Endodermal cell (in vitro differentiated cells): ENCODE measurements at regions not wholly inside any gene's neighbourhood (a gene's known extent, or its start where the extent isn't known, plus 50 kb on each side); places are given as distances from the start of the nearest gene placed in this dataset.

Experiments used
- DNase-seq: peaks from one replicate; pipeline ENCODE4 v3.0.0-alpha.2; 2017
- H3K27ac ChIP-seq: 2 replicates; pipeline ENCODE4 v1.5.1; 2013; ENCODE audit warnings: mild to moderate bottlenecking, low read depth, low read length, moderate library complexity
- H3K27me3 ChIP-seq: 2 replicates; pipeline ENCODE4 v1.6.1; 2013; ENCODE audit warnings: mild to moderate bottlenecking, low read length, moderate library complexity; ENCODE audit not compliant: insufficient read depth, control insufficient read depth, poor library complexity, severe bottlenecking
- H3K36me3 ChIP-seq: 2 replicates; pipeline ENCODE4 v1.7.0; 2013; ENCODE audit warnings: mild to moderate bottlenecking, low read length, moderate library complexity; ENCODE audit not compliant: control insufficient read depth, insufficient read depth
- H3K4me1 ChIP-seq: one replicate; pipeline ENCODE4 v1.7.0; 2013; ENCODE audit warnings: low read length; ENCODE audit not compliant: control insufficient read depth, insufficient read depth
- H3K4me3 ChIP-seq: 2 replicates; pipeline ENCODE4 v1.5.1; 2013; ENCODE audit warnings: mild to moderate bottlenecking, low read length, moderate library complexity
- H3K9ac ChIP-seq: 2 replicates; pipeline ENCODE4 v1.6.1; 2013; ENCODE audit warnings: mild to moderate bottlenecking, low read length, moderate library complexity; ENCODE audit not compliant: poor library complexity, severe bottlenecking; ENCODE audit errors: extremely low read depth
- H3K9me3 ChIP-seq: 2 replicates; pipeline ENCODE4 v1.6.1; 2013; ENCODE audit warnings: mild to moderate bottlenecking, low read length, moderate library complexity; ENCODE audit not compliant: control insufficient read depth
- H3K27ac Mint-ChIP-seq: 2 replicates; pipeline ENCODE4 v1.8.0; 2020; ENCODE audit warnings: mixed read lengths
- H3K27me3 Mint-ChIP-seq: 2 replicates; pipeline ENCODE4 v1.8.0; 2021; ENCODE audit warnings: mild to moderate bottlenecking, mixed read lengths; ENCODE audit not compliant: insufficient read depth
- H3K36me3 Mint-ChIP-seq: 2 replicates; pipeline ENCODE4 v1.8.0; 2020; ENCODE audit warnings: low read depth, mixed read lengths
- H3K4me1 Mint-ChIP-seq: 2 replicates; pipeline ENCODE4 v1.8.0; 2020; ENCODE audit warnings: mixed read lengths
- H3K4me3 Mint-ChIP-seq: 2 replicates; pipeline ENCODE4 v1.8.0; 2020; ENCODE audit warnings: mild to moderate bottlenecking, moderate library complexity, mixed read lengths
- H3K9me3 Mint-ChIP-seq: 2 replicates; pipeline ENCODE4 v1.8.0; 2020; ENCODE audit warnings: mild to moderate bottlenecking, mixed read lengths
- WGBS, 2 experiments: methylation state at CpG; one replicate each; pipeline versions ENCODE4 v1.1.5 to v1.1.7; 2013; ENCODE audit warnings: missing lambda C conversion rate in 2 of 2, mixed read lengths in 1 of 2; ENCODE audit not compliant: insufficient coverage in 1 of 2, insufficient read length in 1 of 2; 5-methylcytosine and 5-hydroxymethylcytosine counted together
- TF ChIP-seq, protein P1 (sequence below): fragments of 200-600 bp; sonication (generic); conservative IDR thresholded peaks from 2 replicates; pipeline ENCODE4 v1.5.0; 2021; ENCODE audit warnings: antibody characterized with exemption, mild to moderate bottlenecking

DNA sequence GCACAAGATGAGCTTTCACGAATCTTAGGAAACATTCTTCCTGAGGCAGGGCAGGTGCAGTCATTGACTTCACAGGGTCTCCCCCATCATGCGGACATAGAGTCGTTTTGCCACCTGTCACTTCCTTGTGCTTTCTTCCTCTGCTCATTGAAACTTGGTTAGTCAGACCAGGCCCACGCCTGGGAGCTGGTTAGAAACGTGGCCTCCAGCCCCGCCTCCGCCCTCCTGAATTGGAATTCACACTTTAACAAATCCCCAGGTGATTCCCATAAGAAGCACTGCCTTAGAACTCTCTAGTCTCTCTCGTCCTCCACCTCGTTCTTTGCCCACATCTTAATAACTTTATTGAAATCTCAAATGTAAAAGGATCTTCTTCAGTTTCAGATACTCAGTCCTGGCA lies 265.5 kb upstream of the FZD8 start:
- Histone ChIP-seq H3K9ac (no peak overlapping the region), H3K27ac (no peak overlapping the region), H3K4me3 (no peak overlapping the region), H3K27me3 (no peaks in the 10 kb centered on the region), H3K36me3 (no peaks in the 10 kb centered on the region), H3K9me3 (no peaks in the 10 kb centered on the region), H3K4me1 (peaks cover 10% of the 10 kb centered on the region)
- peak; percentile 88 for DNase-seq
- TF ChIP-seq, protein P1, sequence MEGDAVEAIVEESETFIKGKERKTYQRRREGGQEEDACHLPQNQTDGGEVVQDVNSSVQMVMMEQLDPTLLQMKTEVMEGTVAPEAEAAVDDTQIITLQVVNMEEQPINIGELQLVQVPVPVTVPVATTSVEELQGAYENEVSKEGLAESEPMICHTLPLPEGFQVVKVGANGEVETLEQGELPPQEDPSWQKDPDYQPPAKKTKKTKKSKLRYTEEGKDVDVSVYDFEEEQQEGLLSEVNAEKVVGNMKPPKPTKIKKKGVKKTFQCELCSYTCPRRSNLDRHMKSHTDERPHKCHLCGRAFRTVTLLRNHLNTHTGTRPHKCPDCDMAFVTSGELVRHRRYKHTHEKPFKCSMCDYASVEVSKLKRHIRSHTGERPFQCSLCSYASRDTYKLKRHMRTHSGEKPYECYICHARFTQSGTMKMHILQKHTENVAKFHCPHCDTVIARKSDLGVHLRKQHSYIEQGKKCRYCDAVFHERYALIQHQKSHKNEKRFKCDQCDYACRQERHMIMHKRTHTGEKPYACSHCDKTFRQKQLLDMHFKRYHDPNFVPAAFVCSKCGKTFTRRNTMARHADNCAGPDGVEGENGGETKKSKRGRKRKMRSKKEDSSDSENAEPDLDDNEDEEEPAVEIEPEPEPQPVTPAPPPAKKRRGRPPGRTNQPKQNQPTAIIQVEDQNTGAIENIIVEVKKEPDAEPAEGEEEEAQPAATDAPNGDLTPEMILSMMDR: no peak
- Mint-ChIP-seq H3K4me3 (no peak overlapping the region), H3K27me3 (peaks cover 3% of the 10 kb centered on the region), H3K9me3 (no peaks in the 10 kb centered on the region), H3K27ac (peak overlapping the region; percentile 76), H3K4me1 (peaks cover 56% of the 10 kb centered on the region), H3K36me3 (no peaks in the 10 kb centered on the region)
- WGBS, 2 experiments: 61 to 74% methylated on average over 9 of the region's 9 CpGs

- Mint-ChIP-seq H3K27me3 (peaks cover 8% of the 10 kb centered on the region), H3K9me3 (no peaks in the 10 kb centered on the region), H3K4me1 (peaks cover 46% of the 10 kb centered on the region), H3K27ac (no peak overlapping the region), H3K4me3 (no peak overlapping the region), H3K36me3 (no peaks in the 10 kb centered on the region)
- no peaks in the 10 kb centered on the region for H3K27me3 ChIP-seq
- TF ChIP-seq, protein P1: no peak
- H3K4me3 ChIP-seq: no peak overlapping the region
- no peaks in the 10 kb centered on the region for H3K36me3 ChIP-seq
- peaks cover 10% of the 10 kb centered on the region for H3K4me1 ChIP-seq
- H3K9ac ChIP-seq: no peak overlapping the region
- no peak overlapping the region for H3K27ac ChIP-seq
- H3K9me3 ChIP-seq: no peaks in the 10 kb centered on the region
- DNase-seq: no peak
- 92 to 100% methylated on average over 2 to 3 of the region's 3 CpGs for WGBS, 2 experiments
Measured at GRCh38 chr10:35906155-35906554, 264.1 kb upstream of the FZD8 start.

GRCh38 chr10:35903021-35903420 lies 260.9 kb upstream of the FZD8 start:
- H3K36me3 Mint-ChIP-seq: no peaks in the 10 kb centered on the region
- no peak overlapping the region for H3K27ac Mint-ChIP-seq
- 95 to 96% methylated on average over 6 to 7 of the region's 7 CpGs for WGBS, 2 experiments
- peaks cover 28% of the 10 kb centered on the region for H3K4me1 Mint-ChIP-seq
- Histone ChIP-seq H3K9ac (no peak overlapping the region), H3K27ac (no peak overlapping the region), H3K9me3 (no peaks in the 10 kb centered on the region), H3K36me3 (no peaks in the 10 kb centered on the region), H3K4me3 (no peak overlapping the region), H3K4me1 (no peaks in the 10 kb centered on the region), H3K27me3 (no peaks in the 10 kb centered on the region)
- peaks cover 8% of the 10 kb centered on the region for H3K27me3 Mint-ChIP-seq
- TF ChIP-seq, protein P1: no peak
- DNase-seq: no peak
- no peaks in the 10 kb centered on the region for H3K9me3 Mint-ChIP-seq
- H3K4me3 Mint-ChIP-seq: no peak overlapping the region
